Endothelial cell of umbilical vein (primary cell): ENCODE measurements at regions not wholly inside any gene's neighbourhood (a gene's known extent, or its start where the extent isn't known, plus 50 kb on each side); places are given as distances from the start of the nearest gene placed in this dataset.

Source experiments
- BruUV-seq: library from RNA; stranded (reverse); fragments of 400-500 nt; replicated peaks from 2 replicates; lab custom pipeline; 2021; lab: Mats Ljungman, UMichigan
- CTCF ChIA-PET: fragments of 300-600, 350-600 bp; sonication (Branson Sonifier 250); formaldehyde crosslinking; loops from one replicate; lab custom pipeline; 2021; ENCODE audit warnings: antibody characterized with exemption, inconsistent platforms; lab: Charles Lee
- POLR2A ChIA-PET: fragments of 300-600, 350-600 bp; sonication (Branson Sonifier 250); formaldehyde crosslinking; loops from one replicate; lab custom pipeline; 2021; ENCODE audit warnings: antibody characterized with exemption, inconsistent platforms; lab: Charles Lee
- DNase-seq: peaks from one replicate; pipeline ENCODE4 v3.0.0-alpha.2; 2011; ENCODE audit warnings: low read depth, low spot score
- FAIRE-seq: peaks from 2 replicates; lab custom pipeline; 2011; peaks lifted over from hg19 to GRCh38; lab: Jason Lieb, UNC
- H2AFZ ChIP-seq: 2 replicates; pipeline ENCODE4 v1.6.0; 2012; ENCODE audit warnings: low read depth, low read length, control low read depth, inconsistent platforms
- H3K27ac ChIP-seq: 2 replicates; pipeline ENCODE4 v1.5.1; 2011; ENCODE audit warnings: low read depth, mild to moderate bottlenecking, control low read depth, low read length, moderate library complexity; ENCODE audit not compliant: insufficient read depth
- H3K27me3 ChIP-seq, 2 experiments: 2 replicates each; pipeline versions ENCODE4 v1.6.0 to v1.6.1; 2011; ENCODE audit warnings: low read length in 2 of 2, mixed read lengths in 1 of 2; ENCODE audit not compliant: control insufficient read depth in 2 of 2, insufficient read depth in 2 of 2
- H3K36me3 ChIP-seq, 2 experiments: 2 replicates in 1 of 2; 3 replicates in 1 of 2; pipeline ENCODE4 v1.5.1; 2011; ENCODE audit warnings: low read length in 2 of 2, mild to moderate bottlenecking in 1 of 2, moderate library complexity in 1 of 2; ENCODE audit not compliant: control insufficient read depth in 2 of 2, insufficient read depth in 2 of 2; ENCODE audit errors: extremely low read depth in 1 of 2
- H3K4me1 ChIP-seq: 3 replicates; pipeline ENCODE4 v1.5.1; 2011; ENCODE audit warnings: mild to moderate bottlenecking, low read length; ENCODE audit not compliant: control insufficient read depth, insufficient read depth; ENCODE audit errors: extremely low read depth
- H3K4me2 ChIP-seq: 2 replicates; pipeline ENCODE4 v1.6.1; 2011; ENCODE audit warnings: low read length, control low read depth, mixed read lengths; ENCODE audit not compliant: insufficient read depth
- H3K4me3 ChIP-seq, 3 experiments: fragments of 200-600 bp in 1 of 3; sonication (generic), shearing (Covaris generic) in 1 of 3; replicated peaks in 1 of 3; 2 replicates each; pipeline ENCODE4 v1.5.1; 2011 to 2016; ENCODE audit warnings: control low read depth in 3 of 3, low read length in 3 of 3, mild to moderate bottlenecking in 2 of 3, inconsistent platforms in 1 of 3, low read depth in 1 of 3, moderate library complexity in 1 of 3; ENCODE audit not compliant: insufficient read depth in 1 of 3
- H3K79me2 ChIP-seq: 2 replicates; pipeline ENCODE4 v1.6.0; 2012; ENCODE audit warnings: low read length, inconsistent platforms; ENCODE audit not compliant: control insufficient read depth, insufficient read depth
- H3K9ac ChIP-seq: replicated peaks from 2 replicates; pipeline ENCODE3; 2011; ENCODE audit warnings: low read length, control low read depth; ENCODE audit not compliant: insufficient read depth; ENCODE audit errors: extremely low read depth
- H3K9me1 ChIP-seq: replicated peaks from 3 replicates; pipeline ENCODE4 v1.6.0; 2011; ENCODE audit warnings: mild to moderate bottlenecking, low read length; ENCODE audit not compliant: control insufficient read depth, insufficient read depth; ENCODE audit errors: extremely low read depth
- H3K9me3 ChIP-seq: replicated peaks from 2 replicates; pipeline ENCODE4 v1.5.1; 2012; ENCODE audit warnings: low read length, inconsistent platforms; ENCODE audit not compliant: control insufficient read depth, insufficient read depth
- H4K20me1 ChIP-seq: replicated peaks from 2 replicates; pipeline ENCODE3; 2011; ENCODE audit warnings: mild to moderate bottlenecking, low read length; ENCODE audit not compliant: control insufficient read depth, insufficient read depth; ENCODE audit errors: extremely low read depth
- EZH2 ChIP-seq: IDR thresholded peaks from 2 replicates; pipeline ENCODE4 v1.6.1; 2012; ENCODE audit warnings: borderline replicate concordance, low read depth, mild to moderate bottlenecking, moderate library complexity, low read length, inconsistent platforms; ENCODE audit not compliant: severe bottlenecking
- FOS ChIP-seq: IDR thresholded peaks from 2 replicates; pipeline ENCODE4 v1.6.1; 2011; ENCODE audit warnings: mild to moderate bottlenecking, low read length, moderate library complexity, borderline replicate concordance; ENCODE audit not compliant: insufficient read depth
- GATA2 ChIP-seq: IDR thresholded peaks from 2 replicates; pipeline ENCODE4 v1.7.0; 2011; ENCODE audit warnings: low read depth, mild to moderate bottlenecking, moderate library complexity, mixed read lengths, low read length; ENCODE audit not compliant: insufficient read length, insufficient read depth
- JUN ChIP-seq: IDR thresholded peaks from 2 replicates; pipeline ENCODE4 v1.6.1; 2011; ENCODE audit warnings: borderline replicate concordance, low read depth; ENCODE audit not compliant: insufficient read length, insufficient read depth
- MAX ChIP-seq: IDR thresholded peaks from 2 replicates; pipeline ENCODE4 v1.6.1; 2011; ENCODE audit not compliant: insufficient read depth, insufficient read length
- MYC ChIP-seq: IDR thresholded peaks from one replicate; pipeline ENCODE4 v1.6.1; 2011; ENCODE audit warnings: mild to moderate bottlenecking, low read depth, low read length
- POLR2A ChIP-seq: IDR thresholded peaks from 2 replicates; pipeline ENCODE4 v1.6.1; 2012; ENCODE audit warnings: low read depth, mild to moderate bottlenecking, control low read depth, low read length
- POLR2AphosphoS5 ChIP-seq: IDR thresholded peaks from 2 replicates; pipeline ENCODE4 v1.6.1; 2012; ENCODE audit warnings: low read depth, mild to moderate bottlenecking, control low read depth, low read length, moderate library complexity; ENCODE audit not compliant: insufficient read depth
- dilution Hi-C: fragments of 300-500 bp; cut with MboI; formaldehyde crosslinking; loops from one replicate; pipeline ENCODE4 v1.15.0; 2019; ENCODE audit warnings: low sequenced_read_pairs; ENCODE audit not compliant: extremely low pct_ligation_motif_present
- intact Hi-C: fragments of 100-400 bp; cut with micrococcal nuclease; formaldehyde crosslinking; loops from one replicate; pipeline ENCODE4 v1.10.0; 2022
- TF ChIP-seq, protein P1 (sequence below), 2 donors: IDR thresholded peaks; 1 replicate in 1 of 2; 2 replicates in 1 of 2; pipeline ENCODE4 v1.5.1; 2011; ENCODE audit warnings: low read length in 2 of 2, mild to moderate bottlenecking in 2 of 2, moderate library complexity in 2 of 2, control low read depth in 1 of 2, inconsistent platforms in 1 of 2, low read depth in 1 of 2; ENCODE audit not compliant: insufficient read depth in 1 of 2; ENCODE audit errors: extremely low read depth in 1 of 2

DNA sequence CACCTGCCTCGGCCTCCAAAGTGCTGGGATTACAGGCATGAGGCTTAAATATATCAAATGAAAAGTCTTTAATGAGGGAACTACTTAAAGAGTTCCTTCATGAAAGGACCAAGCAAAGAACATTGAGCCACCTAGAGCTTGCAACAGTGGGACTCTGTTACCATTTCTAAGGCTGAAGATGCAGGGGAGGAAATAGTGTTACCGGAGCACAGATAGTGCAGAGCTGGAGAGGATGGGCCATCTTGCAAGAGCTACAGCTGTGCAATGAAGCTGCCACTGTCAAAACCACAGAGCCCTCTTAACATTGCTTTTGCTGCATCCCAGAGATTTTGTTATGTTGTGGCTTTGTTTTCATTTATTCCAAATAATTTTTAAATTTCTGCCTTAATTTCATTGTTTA, 77.1 kb upstream of the NAA35 start:
- Histone ChIP-seq H4K20me1 (no peaks in the 10 kb centered on the region), H3K4me1 (no peaks in the 10 kb centered on the region), H3K36me3 (no peaks in the 10 kb centered on the region), H3K27me3 (no peaks in the 10 kb centered on the region), H3K4me3 (no peak overlapping the region), H3K9me1 (no peaks in the 10 kb centered on the region), H3K27ac (no peak overlapping the region), H3K4me2 (no peak overlapping the region), H3K9ac (no peak overlapping the region), H3K9me3 (no peaks in the 10 kb centered on the region), H2AFZ (no peak overlapping the region), H3K79me2 (no peaks in the 10 kb centered on the region)
- CTCF ChIA-PET, result no interaction called here
- no peak for FAIRE-seq
- TF ChIP-seq, protein P1, sequence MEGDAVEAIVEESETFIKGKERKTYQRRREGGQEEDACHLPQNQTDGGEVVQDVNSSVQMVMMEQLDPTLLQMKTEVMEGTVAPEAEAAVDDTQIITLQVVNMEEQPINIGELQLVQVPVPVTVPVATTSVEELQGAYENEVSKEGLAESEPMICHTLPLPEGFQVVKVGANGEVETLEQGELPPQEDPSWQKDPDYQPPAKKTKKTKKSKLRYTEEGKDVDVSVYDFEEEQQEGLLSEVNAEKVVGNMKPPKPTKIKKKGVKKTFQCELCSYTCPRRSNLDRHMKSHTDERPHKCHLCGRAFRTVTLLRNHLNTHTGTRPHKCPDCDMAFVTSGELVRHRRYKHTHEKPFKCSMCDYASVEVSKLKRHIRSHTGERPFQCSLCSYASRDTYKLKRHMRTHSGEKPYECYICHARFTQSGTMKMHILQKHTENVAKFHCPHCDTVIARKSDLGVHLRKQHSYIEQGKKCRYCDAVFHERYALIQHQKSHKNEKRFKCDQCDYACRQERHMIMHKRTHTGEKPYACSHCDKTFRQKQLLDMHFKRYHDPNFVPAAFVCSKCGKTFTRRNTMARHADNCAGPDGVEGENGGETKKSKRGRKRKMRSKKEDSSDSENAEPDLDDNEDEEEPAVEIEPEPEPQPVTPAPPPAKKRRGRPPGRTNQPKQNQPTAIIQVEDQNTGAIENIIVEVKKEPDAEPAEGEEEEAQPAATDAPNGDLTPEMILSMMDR (IDR thresholded peaks at IDR 0.05; ENCODE audit: extremely low read depth in 1 of 2, insufficient read depth in 1 of 2, low read depth in 1 of 2, low read length in 2 of 2), result no peak
- TF ChIP-seq MYC, result no peak
- TF ChIP-seq MAX, result no peak
- TF ChIP-seq EZH2, result no peak
- no peak for TF ChIP-seq POLR2A
- no peak for TF ChIP-seq FOS
- no peak for TF ChIP-seq JUN
- TF ChIP-seq POLR2AphosphoS5, result no peak
- TF ChIP-seq GATA2, result no peak
- no TSS peak for BruUV-seq
- dilution Hi-C loops, result no loop called here
- no peak for DNase-seq
- POLR2A ChIA-PET, result no interaction called here
- intact Hi-C loops, result no loop called here
